SK-N-SH (cell line): ENCODE measurements at regions not wholly inside any gene's neighbourhood (a gene's known extent, or its start where the extent isn't known, plus 50 kb on each side); places are given as distances from the start of the nearest gene placed in this dataset.

Experiments used
- CTCF ChIA-PET: fragments of 300-600, 350-600 bp; formaldehyde crosslinking; extraction: SDS; loops from one replicate; lab custom pipeline; 2021; lab: Yijun Ruan, JAX
- POLR2A ChIA-PET: fragments of 350-600 bp; sonication (Branson Sonifier 250); formaldehyde crosslinking; extraction: SDS; loops from one replicate; lab custom pipeline; 2020; ENCODE audit warnings: antibody characterized with exemption, inconsistent platforms; lab: Yijun Ruan, JAX
- DNase-seq: peaks from one replicate; pipeline ENCODE4 v3.0.0; 2012
- H2AFZ ChIP-seq: fragments of 200-600 bp; sonication (generic); 2 replicates; pipeline ENCODE4 v1.8.1; 2016; ENCODE audit warnings: antibody characterized with exemption, mild to moderate bottlenecking, low read depth
- H3F3A ChIP-seq: fragments of 200-600 bp; sonication (generic); replicated peaks from 2 replicates; pipeline ENCODE3; 2016; ENCODE audit warnings: antibody characterized with exemption, mild to moderate bottlenecking; ENCODE audit not compliant: insufficient read depth
- H3K27ac ChIP-seq, 2 experiments: fragments of 200-500 bp in 1 of 2; fragments of 200-600 bp in 1 of 2; sonication (Bioruptor generic) in 1 of 2; sonication (generic), shearing (Covaris generic) in 1 of 2; 2 replicates each; pipeline versions ENCODE4 v1.5.1 to v1.6.1; 2014 to 2016; ENCODE audit warnings: low read depth in 2 of 2, inconsistent platforms in 1 of 2, low read length in 1 of 2, mild to moderate bottlenecking in 1 of 2, mixed read lengths in 1 of 2
- H3K27me3 ChIP-seq: fragments of 200-600 bp; sonication (generic), shearing (Covaris generic); 2 replicates; pipeline ENCODE4 v1.6.1; 2016; ENCODE audit warnings: mixed run types; ENCODE audit not compliant: insufficient read depth
- H3K36me3 ChIP-seq, 2 experiments: fragments of 200-500 bp in 1 of 2; fragments of 200-600 bp in 1 of 2; sonication (Bioruptor generic) in 1 of 2; sonication (generic) in 1 of 2; replicated peaks in 1 of 2; 2 replicates each; pipeline versions ENCODE3 to v1.5.1; 2014 to 2016; ENCODE audit warnings: low read length in 1 of 2, mild to moderate bottlenecking in 1 of 2; ENCODE audit not compliant: insufficient read depth in 2 of 2, control insufficient read depth in 1 of 2
- H3K4me1 ChIP-seq, 2 experiments: fragments of 200-500 bp in 1 of 2; fragments of 200-600 bp in 1 of 2; sonication (Bioruptor generic) in 1 of 2; sonication (generic), shearing (Covaris generic) in 1 of 2; 2 replicates each; pipeline versions ENCODE4 v1.5.1 to v1.6.1; 2014 to 2016; ENCODE audit warnings: low read depth in 1 of 2, low read length in 1 of 2, mixed run types in 1 of 2; ENCODE audit not compliant: insufficient read depth in 2 of 2, control insufficient read depth in 1 of 2
- H3K4me2 ChIP-seq: fragments of 200-600 bp; sonication (generic), shearing (Covaris generic); 2 replicates; pipeline ENCODE4 v1.6.1; 2017; ENCODE audit warnings: mixed run types
- H3K4me3 ChIP-seq, 2 experiments: fragments of 200-500 bp in 1 of 2; fragments of 200-600 bp in 1 of 2; sonication (Bioruptor generic) in 1 of 2; sonication (generic), shearing (Covaris generic) in 1 of 2; 2 replicates each; pipeline versions ENCODE4 v1.5.1 to v1.8.1; 2014 to 2016; ENCODE audit warnings: low read depth in 2 of 2, inconsistent platforms in 1 of 2, low read length in 1 of 2, mild to moderate bottlenecking in 1 of 2, mixed read lengths in 1 of 2, moderate library complexity in 1 of 2
- H3K79me2 ChIP-seq: fragments of 200-600 bp; sonication (generic); 2 replicates; pipeline ENCODE4 v1.8.1; 2017; ENCODE audit warnings: mild to moderate bottlenecking; ENCODE audit not compliant: insufficient read depth
- H3K9ac ChIP-seq: fragments of 200-600 bp; sonication (generic); 2 replicates; pipeline ENCODE4 v1.6.1; 2017; ENCODE audit warnings: mixed run types
- H3K9me2 ChIP-seq: fragments of 200-600 bp; sonication (generic); 2 replicates; pipeline ENCODE4 v1.6.1; 2017; ENCODE audit warnings: mixed run types
- H3K9me3 ChIP-seq: fragments of 200-600 bp; sonication (generic); 2 replicates; pipeline ENCODE4 v1.6.1; 2017; ENCODE audit warnings: mixed run types, mild to moderate bottlenecking, moderate library complexity
- H4K20me1 ChIP-seq: fragments of 200-600 bp; sonication (generic); 2 replicates; pipeline ENCODE4 v1.6.1; 2017; ENCODE audit warnings: mild to moderate bottlenecking, mixed run types; ENCODE audit not compliant: insufficient read depth
- EP300 ChIP-seq, 2 experiments: IDR thresholded peaks; 2 replicates each; pipeline versions ENCODE4 v1.4.0 to v1.6.1; 2012; ENCODE audit warnings: borderline replicate concordance in 1 of 2, low read depth in 1 of 2, low read length in 1 of 2
- FOXJ3 ChIP-seq: sonication (generic); formaldehyde crosslinking; IDR thresholded peaks from 2 replicates; pipeline ENCODE4 v1.5.1; 2020; ENCODE audit warnings: mild to moderate bottlenecking, missing genetic modification reagents
- FOXM1 ChIP-seq: IDR thresholded peaks from 2 replicates; pipeline ENCODE4 v1.4.0; 2012; ENCODE audit warnings: low read depth, mild to moderate bottlenecking
- GABPA ChIP-seq: IDR thresholded peaks from 2 replicates; pipeline ENCODE4 v1.4.0; 2012; ENCODE audit warnings: low read depth, mild to moderate bottlenecking
- GATA2 ChIP-seq: sonication (generic); formaldehyde crosslinking; IDR thresholded peaks from 2 replicates; pipeline ENCODE4 v1.5.0; 2020; ENCODE audit warnings: mild to moderate bottlenecking, missing genetic modification reagents
- JUND ChIP-seq: IDR thresholded peaks from 2 replicates; pipeline ENCODE4 v1.4.0; 2012
- MEF2A ChIP-seq: IDR thresholded peaks from 2 replicates; pipeline ENCODE4 v1.4.0; 2012; ENCODE audit warnings: low read depth, borderline replicate concordance
- MXI1 ChIP-seq: IDR thresholded peaks from 2 replicates; pipeline ENCODE4 v1.6.1; 2012; ENCODE audit warnings: mild to moderate bottlenecking, low read depth, low read length, improper control_type of control experiment
- NFIC ChIP-seq: IDR thresholded peaks from 2 replicates; pipeline ENCODE4 v1.4.0; 2012; ENCODE audit warnings: borderline replicate concordance
- NRF1 ChIP-seq: IDR thresholded peaks from 2 replicates; pipeline ENCODE4 v1.6.1; 2012; ENCODE audit warnings: low read depth, mild to moderate bottlenecking, low read length
- PBX3 ChIP-seq: IDR thresholded peaks from 2 replicates; pipeline ENCODE4; 2012
- RCOR1 ChIP-seq: fragments of 150-350 bp; IDR thresholded peaks from 2 replicates; pipeline ENCODE4 v1.6.1; 2017; ENCODE audit warnings: antibody characterized with exemption, low read length
- RFX5 ChIP-seq: IDR thresholded peaks from 2 replicates; pipeline ENCODE4 v1.6.1; 2012; ENCODE audit warnings: mild to moderate bottlenecking, improper control_type of control experiment, low read length
- SIN3A ChIP-seq: IDR thresholded peaks from 2 replicates; pipeline ENCODE4 v1.6.1; 2012; ENCODE audit warnings: low read depth, mild to moderate bottlenecking, low read length, moderate library complexity, borderline replicate concordance
- SMC3 ChIP-seq: IDR thresholded peaks from 2 replicates; pipeline ENCODE4 v1.6.1; 2012; ENCODE audit warnings: low read depth, low read length, improper control_type of control experiment
- TAF1 ChIP-seq: IDR thresholded peaks from 2 replicates; pipeline ENCODE4 v1.6.1; 2012; ENCODE audit warnings: low read depth, mild to moderate bottlenecking, low read length, moderate library complexity, borderline replicate concordance
- USF1 ChIP-seq: IDR thresholded peaks from 2 replicates; pipeline ENCODE4 v1.4.0; 2012; ENCODE audit warnings: low read depth, borderline replicate concordance
- USF2 ChIP-seq: fragments of 150-350 bp; IDR thresholded peaks from 2 replicates; pipeline ENCODE4 v1.6.1; 2017; ENCODE audit warnings: antibody characterized with exemption, low read length, low read depth, borderline replicate concordance
- WGBS: methylation state at CpG from one replicate; pipeline ENCODE4 v1.1.6; 2017; ENCODE audit warnings: low lambda C conversion rate; 5-methylcytosine and 5-hydroxymethylcytosine counted together

GRCh38 chr22:34080433-34080832, 160.2 kb upstream of the LARGE1 start:
- ChIA-PET CTCF (no interaction called here), POLR2A (no interaction called here)
- no peak overlapping the region for H3K27ac ChIP-seq
- H3K79me2 ChIP-seq, result no peaks in the 10 kb centered on the region
- H3K4me2 ChIP-seq, result no peak overlapping the region
- H3K27me3 ChIP-seq, result no peaks in the 10 kb centered on the region
- no peaks in the 10 kb centered on the region for H3K9me2 ChIP-seq
- no peaks in the 10 kb centered on the region for H3F3A ChIP-seq
- no peak for DNase-seq
- no peaks in the 10 kb centered on the region for H3K9me3 ChIP-seq
- H3K4me1 ChIP-seq, result no peaks in the 10 kb centered on the region
- no peak overlapping the region for H3K9ac ChIP-seq
- H2AFZ ChIP-seq, result no peak overlapping the region
- H3K4me3 ChIP-seq, result no peak overlapping the region
- TF ChIP-seq GATA2 (CRISPR knock-in tag) (no peak), RCOR1 (no peak)
- H4K20me1 ChIP-seq, result no peaks in the 10 kb centered on the region
- 77% methylated on average over 2 of the region's 2 CpGs for WGBS
- no peaks in the 10 kb centered on the region for H3K36me3 ChIP-seq

GRCh38 chr22:34096770-34097169, 176.5 kb upstream of the LARGE1 start:
- H3K9me3 ChIP-seq, result no peaks in the 10 kb centered on the region
- no peaks in the 10 kb centered on the region for H3K4me1 ChIP-seq
- TF ChIP-seq FOXM1 (no peak), NFIC (no peak), PBX3 (no peak), RCOR1 (no peak), USF2 (no peak), EP300 (IDR thresholded peaks at IDR 0.05; ENCODE audit: borderline replicate concordance in 1 of 2, low read depth in 1 of 2, low read length in 1 of 2) (no peak)
- H2AFZ ChIP-seq, result no peak overlapping the region
- H3K27me3 ChIP-seq, result no peaks in the 10 kb centered on the region
- no peak overlapping the region for H3K4me3 ChIP-seq
- no peaks in the 10 kb centered on the region for H3K9me2 ChIP-seq
- DNase-seq, result no peak
- no peaks in the 10 kb centered on the region for H4K20me1 ChIP-seq
- H3K4me2 ChIP-seq, result no peak overlapping the region
- H3K9ac ChIP-seq, result no peak overlapping the region
- H3K27ac ChIP-seq, result no peak overlapping the region
- ChIA-PET POLR2A (interaction anchor here (0.7 kb wide), 1 partner anchor 224 kb away, joined by 3 read pairs; no protein-coding TSS in a partner anchor), CTCF (interaction anchor here (1.9 kb wide), 1 partner anchor 9 kb away, joined by 7 read pairs; no protein-coding TSS in a partner anchor)
- no peaks in the 10 kb centered on the region for H3K36me3 ChIP-seq
- H3K79me2 ChIP-seq, result no peaks in the 10 kb centered on the region
- H3F3A ChIP-seq, result no peaks in the 10 kb centered on the region
- WGBS, result 50% methylated on average over 3 of the region's 3 CpGs

- Histone ChIP-seq H3K27me3 (no peaks in the 10 kb centered on the region), H3K36me3 (no peaks in the 10 kb centered on the region), H3K4me2 (no peak overlapping the region), H3K9ac (no peak overlapping the region), H3K9me3 (no peaks in the 10 kb centered on the region), H4K20me1 (no peaks in the 10 kb centered on the region), H3K27ac (no peak overlapping the region), H3F3A (no peaks in the 10 kb centered on the region), H2AFZ (no peak overlapping the region), H3K4me1 (no peaks in the 10 kb centered on the region), H3K4me3 (no peak overlapping the region), H3K79me2 (no peaks in the 10 kb centered on the region), H3K9me2 (no peaks in the 10 kb centered on the region)
- POLR2A ChIA-PET, result no interaction called here
- CTCF ChIA-PET, result interaction anchor here (2.2 kb wide), 1 partner anchor 11 kb away, joined by 11 read pairs; no protein-coding TSS in a partner anchor
- no peak for TF ChIP-seq JUND
- TF ChIP-seq NRF1, result no peak
- TF ChIP-seq GABPA, result no peak
- TF ChIP-seq MXI1, result no peak
- no peak for TF ChIP-seq FOXJ3 (CRISPR knock-in tag)
- TF ChIP-seq FOXM1, result no peak
- no peak for TF ChIP-seq SIN3A
- no peak for TF ChIP-seq MEF2A
- no peak for TF ChIP-seq TAF1
- no peak for TF ChIP-seq SMC3
- no peak for TF ChIP-seq RCOR1
- TF ChIP-seq EP300 (IDR thresholded peaks at IDR 0.05; ENCODE audit: borderline replicate concordance in 1 of 2, low read depth in 1 of 2, low read length in 1 of 2), result no peak
- TF ChIP-seq RFX5, result no peak
- no peak for TF ChIP-seq PBX3
- no peak for TF ChIP-seq USF1
- WGBS, result 0% methylated on average over 1 of the region's 1 CpG
- no peak for DNase-seq
Measured at GRCh38 chr22:34099278-34099677, 179.0 kb upstream of the LARGE1 start.
